Small intestine (tissue), 7 donors: ENCODE measurements at regions not wholly inside any gene's neighbourhood (a gene's known extent, or its start where the extent isn't known, plus 50 kb on each side); places are given as distances from the start of the nearest gene placed in this dataset.

Source experiments
- DNase-seq, 2 donors: peaks; one replicate each; pipeline versions ENCODE4 v3.0.0 to v3.0.0-alpha.2; 2013
- FAIRE-seq: peaks from 2 replicates; lab custom pipeline; 2012; peaks lifted over from hg19 to GRCh38; lab: Jason Lieb, UNC
- H3K27ac ChIP-seq, 3 donors: one replicate each; pipeline ENCODE4 v1.5.1; 2013; ENCODE audit warnings: low read length in 2 of 3, mild to moderate bottlenecking in 2 of 3, control low read depth in 1 of 3, inconsistent platforms in 1 of 3, low read depth in 1 of 3, moderate library complexity in 1 of 3
- H3K27me3 ChIP-seq, 3 donors: one replicate each; pipeline ENCODE4 v1.6.1; 2013; ENCODE audit warnings: low read length in 3 of 3, inconsistent platforms in 1 of 3; ENCODE audit not compliant: control insufficient read depth in 3 of 3, insufficient read depth in 3 of 3
- H3K36me3 ChIP-seq, 3 donors: one replicate each; pipeline ENCODE4 v1.6.1; 2013; ENCODE audit warnings: low read length in 3 of 3, inconsistent platforms in 1 of 3, low read depth in 1 of 3, mild to moderate bottlenecking in 1 of 3, moderate library complexity in 1 of 3; ENCODE audit not compliant: control insufficient read depth in 3 of 3, insufficient read depth in 2 of 3
- H3K4me1 ChIP-seq, 3 donors: one replicate each; pipeline ENCODE4 v1.6.1; 2013; ENCODE audit warnings: low read length in 2 of 3, inconsistent platforms in 1 of 3, low read depth in 1 of 3, mild to moderate bottlenecking in 1 of 3, moderate library complexity in 1 of 3; ENCODE audit not compliant: control insufficient read depth in 3 of 3, insufficient read depth in 2 of 3
- H3K4me3 ChIP-seq, 3 donors: one replicate each; pipeline ENCODE4 v1.5.1; 2013; ENCODE audit warnings: low read length in 3 of 3, control low read depth in 1 of 3, inconsistent platforms in 1 of 3, low read depth in 1 of 3, mild to moderate bottlenecking in 1 of 3, moderate library complexity in 1 of 3
- H3K9me3 ChIP-seq, 2 donors: one replicate each; pipeline ENCODE4 v1.6.1; 2013; ENCODE audit warnings: low read depth in 1 of 2, low read length in 1 of 2; ENCODE audit not compliant: control insufficient read depth in 2 of 2, insufficient read depth in 1 of 2
- WGBS, 3 donors: extraction: QIAGEN DNeasy Blood & Tissue Kit; methylation state at CpG; one replicate each; pipeline ENCODE4 v1.1.7; 2013; 5-methylcytosine and 5-hydroxymethylcytosine counted together
- donor health status: healthy with polysubstance abuse.
- donor health status: control.
- donor health status: control.
- donor health status: Bipolar disorder and iron deficiency.
- donor health status: healthy.

- no peak for DNase-seq
- FAIRE-seq = no peak
- Histone ChIP-seq H3K27ac (no peak overlapping the region), H3K9me3 (no peaks in the 10 kb centered on the region), H3K4me1 (no peaks in the 10 kb centered on the region), H3K36me3 (no peaks in the 10 kb centered on the region), H3K4me3 (no peak overlapping the region), H3K27me3 (no peaks in the 10 kb centered on the region)
- 60 to 72% (median 71%) methylated on average over 5 of the region's 5 CpGs for WGBS, 3 donors
Observed at GRCh38 chr7:124318721-124319450, 286.0 kb upstream of the TMEM229A start.

- Histone ChIP-seq H3K9me3 (no peaks in the 10 kb centered on the region), H3K4me1 (no peaks in the 10 kb centered on the region), H3K27ac (no peak overlapping the region), H3K27me3 (no peaks in the 10 kb centered on the region), H3K4me3 (no peak overlapping the region), H3K36me3 (no peaks in the 10 kb centered on the region)
- DNase-seq = no peak
- FAIRE-seq = no peak
Observed at GRCh38 chr7:124310934-124311390, 278.1 kb upstream of the TMEM229A start.

- no peaks in the 10 kb centered on the region for H3K36me3 ChIP-seq
- DNase-seq (no peak), FAIRE-seq (no peak)
Observed at GRCh38 chr7:124308384-124308783, 275.5 kb upstream of the TMEM229A start.

GRCh38 chr7:124295289-124295688 is 262.4 kb upstream of the TMEM229A start:
- H3K36me3 ChIP-seq = no peaks in the 10 kb centered on the region
- no peak overlapping the region for H3K4me3 ChIP-seq
- no peaks in the 10 kb centered on the region for H3K4me1 ChIP-seq
- 84 to 90% (median 85%) methylated on average over 1 of the region's 1 CpG for WGBS, 3 donors
- no peak for FAIRE-seq
- H3K27ac ChIP-seq = no peak overlapping the region
- no peaks in the 10 kb centered on the region for H3K9me3 ChIP-seq
- DNase-seq = no peak
- no peaks in the 10 kb centered on the region for H3K27me3 ChIP-seq

More at GRCh38 chr7:124308384-124308783, 275.5 kb upstream of the TMEM229A start:
- H3K4me3 ChIP-seq = no peak overlapping the region
- H3K27ac ChIP-seq = no peak overlapping the region
- H3K9me3 ChIP-seq = no peaks in the 10 kb centered on the region
- no peaks in the 10 kb centered on the region for H3K4me1 ChIP-seq
- H3K27me3 ChIP-seq = no peaks in the 10 kb centered on the region

GRCh38 chr7:124284937-124285336 is 252.1 kb upstream of the TMEM229A start:
- 42 to 66% (median 53%) methylated on average over 1 of the region's 1 CpG for WGBS, 3 donors
- DNase-seq (no peak), FAIRE-seq (no peak)
- H3K27ac ChIP-seq = no peak overlapping the region
- H3K36me3 ChIP-seq = no peaks in the 10 kb centered on the region
- no peaks in the 10 kb centered on the region for H3K4me1 ChIP-seq
- H3K9me3 ChIP-seq = no peaks in the 10 kb centered on the region
- no peak overlapping the region for H3K4me3 ChIP-seq
- no peaks in the 10 kb centered on the region for H3K27me3 ChIP-seq

- no peak for FAIRE-seq
- Histone ChIP-seq H3K4me1 (no peaks in the 10 kb centered on the region), H3K27me3 (no peaks in the 10 kb centered on the region), H3K4me3 (no peak overlapping the region), H3K27ac (no peak overlapping the region), H3K36me3 (no peaks in the 10 kb centered on the region), H3K9me3 (no peaks in the 10 kb centered on the region)
- peak; percentile 18 to 21 for DNase-seq
- WGBS, 3 donors = 69 to 87% (median 86%) methylated on average over 3 of the region's 3 CpGs
Observed at GRCh38 chr7:124276005-124276622, 243.2 kb upstream of the TMEM229A start.

- Histone ChIP-seq H3K4me3 (no peak overlapping the region), H3K27ac (no peak overlapping the region), H3K9me3 (no peaks in the 10 kb centered on the region), H3K36me3 (no peaks in the 10 kb centered on the region), H3K4me1 (no peaks in the 10 kb centered on the region), H3K27me3 (no peaks in the 10 kb centered on the region)
- FAIRE-seq (no peak), DNase-seq (no peak)
- WGBS, 3 donors = 33 to 57% (median 35%) methylated on average over 3 of the region's 3 CpGs
Observed at GRCh38 chr7:124275411-124275810, 242.5 kb upstream of the TMEM229A start.

- Histone ChIP-seq H3K27ac (no peak overlapping the region), H3K4me1 (no peaks in the 10 kb centered on the region), H3K27me3 (no peaks in the 10 kb centered on the region), H3K4me3 (no peak overlapping the region), H3K36me3 (no peaks in the 10 kb centered on the region), H3K9me3 (no peaks in the 10 kb centered on the region)
- no peak for DNase-seq
- FAIRE-seq = no peak
Observed at GRCh38 chr7:124269774-124270173, 236.9 kb upstream of the TMEM229A start.
